SW 1271 (cell line): ENCODE measurements at regions not wholly inside any gene's neighbourhood (a gene's known extent, or its start where the extent isn't known, plus 50 kb on each side); places are given as distances from the start of the nearest gene placed in this dataset.
A peak's percentile ranks its signal among the peaks of the same experiment; 100 is the strongest.

Experiments
- DNase-seq, 2 experiments: peaks; one replicate each; lab custom pipeline; 2025; lab: John Stamatoyannopoulos, UW

DNA sequence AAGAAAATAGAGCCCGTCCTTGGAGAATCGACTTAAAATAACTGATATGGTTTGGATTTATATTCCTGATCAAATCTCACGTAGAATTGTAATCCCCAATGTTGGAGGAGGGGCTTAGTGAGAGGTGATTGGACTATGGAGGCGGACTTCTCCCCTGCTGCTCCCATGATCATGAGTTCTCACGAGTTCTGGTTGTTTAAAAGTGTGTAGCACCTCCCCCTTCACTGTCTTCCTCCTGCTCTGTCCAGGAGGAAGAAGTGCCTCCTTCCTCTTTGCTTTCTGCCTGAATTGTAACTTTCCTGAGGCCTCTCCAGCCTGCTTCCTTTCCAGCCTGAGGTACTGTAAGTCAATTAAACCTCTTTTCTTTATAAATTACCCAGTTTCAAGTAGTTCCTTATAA is 529.2 kb downstream of the HAO1 start:
- DNase-seq = no peak

DNA sequence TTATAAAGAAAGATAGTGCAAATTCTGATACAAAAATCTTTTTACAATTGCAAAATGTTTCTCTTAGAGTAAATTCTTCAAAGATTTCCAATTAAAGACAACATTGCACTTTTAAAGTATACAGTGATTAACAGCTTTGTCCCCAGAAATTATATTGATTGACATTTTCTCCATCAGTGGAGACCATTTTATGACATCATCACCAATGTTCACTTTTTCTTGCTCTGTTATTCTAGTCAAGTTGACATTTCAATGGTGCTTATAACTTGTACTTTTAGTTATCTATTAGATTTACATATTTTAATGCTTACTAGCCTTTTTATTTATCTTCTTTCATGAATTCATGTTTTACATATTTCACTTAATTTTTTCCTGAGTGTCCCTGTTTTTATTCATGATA is 524.8 kb downstream of the HAO1 start:
- DNase-seq = no peak

DNA sequence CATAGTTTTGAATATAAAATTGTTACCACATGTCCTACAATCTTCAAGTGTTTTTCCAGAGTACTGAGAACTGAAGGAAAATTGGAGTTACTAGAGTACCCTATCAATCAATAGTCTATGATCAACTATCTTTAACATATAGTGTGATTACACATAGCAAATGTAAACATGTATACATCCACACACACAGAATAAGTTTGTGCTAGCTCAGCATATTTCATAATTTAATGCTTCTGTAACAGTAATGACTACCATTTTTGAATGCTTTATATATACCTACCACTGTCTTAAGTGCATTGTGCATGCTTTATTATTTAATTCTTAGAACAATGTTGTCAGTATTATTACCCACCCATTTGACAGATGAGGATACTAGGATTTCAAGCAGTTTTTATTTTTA is 523.9 kb downstream of the HAO1 start:
- DNase-seq = no peak

DNA sequence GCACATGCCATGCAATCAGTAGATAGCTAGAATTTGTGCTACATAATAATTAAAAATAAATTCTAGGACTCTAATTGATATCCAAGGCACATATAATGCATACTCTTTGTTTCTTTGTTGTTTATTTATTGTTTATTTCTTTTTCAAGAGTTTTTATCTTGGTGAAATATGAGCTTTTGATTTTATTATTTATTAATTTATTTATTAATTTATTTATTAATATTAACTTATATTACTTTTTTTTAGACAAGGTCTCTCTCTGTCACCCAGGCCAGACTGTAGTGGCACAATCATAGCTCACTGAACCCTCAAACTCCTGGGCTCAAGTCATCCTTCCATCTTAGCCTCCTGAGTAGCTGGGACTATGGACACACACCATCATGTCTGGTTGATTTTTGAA is 519.9 kb downstream of the HAO1 start:
- no peak for DNase-seq

DNA sequence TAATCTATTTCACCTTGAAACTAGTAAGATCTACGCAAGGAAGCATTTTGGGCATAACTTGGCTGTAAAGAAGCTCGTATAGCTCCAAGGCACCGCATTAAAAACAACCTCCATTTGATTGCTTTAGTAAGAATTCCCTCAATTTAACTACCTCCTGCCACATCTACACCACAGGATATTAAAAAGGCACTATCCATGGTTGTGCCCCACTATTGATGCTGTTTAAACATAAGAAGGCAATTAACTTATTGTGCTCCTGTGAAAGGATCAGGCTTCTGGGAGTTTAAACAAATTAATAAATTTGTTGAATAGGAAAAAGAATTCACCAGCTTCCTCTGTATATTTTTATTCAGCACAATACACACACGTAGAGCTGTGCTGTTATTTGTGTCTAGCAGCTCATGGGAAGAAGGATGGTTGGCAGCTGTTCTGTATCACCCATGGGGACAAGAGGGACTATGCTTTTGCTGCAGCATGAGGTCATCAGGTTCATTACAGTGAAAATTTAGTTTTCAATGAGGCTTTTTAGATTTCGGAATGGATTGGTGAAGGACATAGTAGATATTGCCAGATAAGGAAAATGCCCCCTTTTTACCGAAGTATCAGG is 513.3 kb downstream of the HAO1 start:
- no peak for DNase-seq

DNA sequence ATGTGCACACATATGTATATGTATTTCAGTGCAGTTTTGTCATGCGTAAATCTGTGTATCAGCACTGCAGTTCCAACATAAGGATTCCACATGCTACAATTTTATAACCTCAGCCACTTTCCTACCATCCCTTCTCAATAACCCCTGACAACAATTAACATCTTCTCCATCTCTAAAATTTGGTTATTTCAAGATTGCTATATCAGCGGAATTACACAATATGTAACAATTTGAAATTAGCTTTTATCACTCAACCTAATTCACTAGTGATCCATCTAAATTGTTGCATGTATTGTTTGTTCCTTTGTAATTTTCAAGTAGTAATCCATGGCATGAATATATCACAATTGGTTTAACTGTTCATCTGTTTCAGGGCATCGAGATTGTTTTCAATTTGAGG is 511.3 kb downstream of the HAO1 start:
- DNase-seq = no peak

DNA sequence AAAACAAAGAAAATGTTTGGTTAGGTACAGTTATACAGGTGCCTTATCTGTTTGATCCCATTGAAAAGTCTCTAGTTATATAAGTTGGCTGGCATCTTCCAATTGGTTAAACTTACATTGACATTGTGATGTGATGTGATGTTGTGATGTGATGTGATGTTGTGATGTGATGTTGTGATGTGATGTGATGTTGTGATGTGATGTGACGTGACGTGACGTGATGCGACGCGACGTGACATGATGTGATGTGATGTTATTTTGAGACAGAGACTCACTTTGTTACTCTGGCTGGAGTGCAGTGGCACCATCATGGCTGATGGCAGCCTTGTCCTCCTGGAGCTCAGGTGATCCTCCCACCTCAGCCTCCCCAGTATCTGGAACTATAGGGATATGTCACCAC is 507.6 kb downstream of the HAO1 start:
- no peak for DNase-seq

DNA sequence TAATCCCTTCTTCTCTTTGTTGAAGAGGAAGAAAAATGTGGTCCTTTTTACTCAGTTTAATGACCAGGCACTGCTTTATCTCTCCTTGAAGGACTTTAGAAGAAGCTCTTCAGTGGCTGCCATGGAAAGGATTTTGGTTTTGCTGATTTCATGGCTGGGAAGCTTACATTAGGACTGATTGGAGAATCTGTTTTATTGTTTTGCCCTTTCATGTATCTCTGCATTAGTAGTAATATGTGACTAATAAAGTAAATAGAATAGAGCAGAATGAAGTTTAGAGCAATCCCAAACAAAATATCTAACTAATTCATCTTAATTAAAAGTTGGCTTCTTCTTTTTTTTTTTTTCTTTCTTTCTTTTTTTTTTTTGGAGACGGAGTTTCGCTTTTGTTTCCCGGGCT is 502.9 kb downstream of the HAO1 start:
- no peak for DNase-seq

DNA sequence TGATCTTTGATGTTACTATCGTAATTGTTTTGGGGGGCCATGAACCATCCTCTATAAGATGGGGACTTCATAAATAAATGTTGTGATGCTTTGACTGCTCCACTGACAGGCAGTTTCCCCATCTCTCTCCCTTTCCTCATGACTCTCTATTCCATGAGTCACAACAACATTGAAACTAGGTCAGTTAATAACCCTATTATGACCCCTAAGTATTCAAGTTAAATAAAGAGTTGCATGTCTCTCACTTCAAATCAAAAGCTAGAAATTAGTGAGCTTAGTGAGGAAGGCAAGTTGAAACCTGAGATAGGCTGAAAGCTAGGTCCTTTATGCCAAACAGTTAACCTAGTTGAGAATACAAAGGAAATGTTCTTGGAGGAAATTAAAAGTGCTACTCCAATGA is 491.0 kb downstream of the HAO1 start:
- no peak for DNase-seq

DNA sequence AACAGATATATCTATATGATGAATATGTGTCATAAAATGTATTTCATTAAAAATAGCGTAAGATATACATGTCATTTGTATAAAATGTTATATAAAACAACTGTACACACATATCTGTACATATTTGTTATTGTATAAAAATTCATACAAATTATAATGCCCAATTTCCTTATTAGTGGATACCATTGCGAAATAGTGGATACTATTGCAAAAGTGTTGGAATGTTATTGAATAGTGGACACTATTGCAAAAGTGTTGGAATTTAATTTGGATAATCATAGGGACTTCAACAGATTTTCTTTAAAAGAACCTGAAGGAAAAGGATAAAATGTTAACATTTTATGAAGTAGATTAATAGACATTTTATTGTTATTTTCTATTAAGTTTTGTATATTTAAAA is 487.4 kb downstream of the HAO1 start:
- no peak for DNase-seq

DNA sequence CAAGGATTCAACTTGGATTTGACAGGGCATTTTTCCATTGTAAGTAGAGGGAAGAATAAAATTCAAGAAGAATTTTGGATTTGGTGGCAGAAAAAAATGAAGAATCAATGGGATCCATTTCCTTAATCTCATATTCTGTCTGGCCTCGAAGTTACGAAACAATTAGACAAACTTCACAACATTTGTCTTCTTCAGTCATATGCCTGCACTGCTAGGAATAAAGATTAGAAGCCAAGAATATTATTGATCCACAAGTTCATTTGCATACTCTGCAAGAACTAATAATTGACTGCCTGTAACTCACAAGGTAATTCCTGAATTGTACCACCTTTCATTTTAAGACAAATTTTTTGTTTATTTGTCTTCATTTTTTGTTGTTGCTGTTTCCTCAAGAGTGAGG is 486.2 kb downstream of the HAO1 start:
- DNase-seq = no peak

DNA sequence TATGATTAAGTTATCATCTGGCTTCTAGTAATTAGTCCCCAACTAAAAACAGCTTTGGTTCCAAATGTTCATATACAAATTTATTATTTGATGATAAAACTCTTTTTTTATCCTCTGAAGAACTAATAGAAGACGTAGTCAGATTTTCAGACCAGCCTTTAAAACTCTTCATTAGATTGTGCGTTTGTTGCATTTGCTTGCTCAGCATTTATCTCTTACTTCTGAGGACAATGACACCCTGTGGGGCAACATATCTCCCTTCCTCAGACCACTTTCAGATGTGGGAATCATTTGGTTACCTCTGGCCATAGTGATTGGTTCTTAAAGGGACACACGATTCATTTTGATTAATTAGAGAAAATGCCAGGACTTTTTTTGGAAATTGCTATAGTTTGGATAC is 481.8 kb downstream of the HAO1 start:
- DNase-seq = no peak

DNA sequence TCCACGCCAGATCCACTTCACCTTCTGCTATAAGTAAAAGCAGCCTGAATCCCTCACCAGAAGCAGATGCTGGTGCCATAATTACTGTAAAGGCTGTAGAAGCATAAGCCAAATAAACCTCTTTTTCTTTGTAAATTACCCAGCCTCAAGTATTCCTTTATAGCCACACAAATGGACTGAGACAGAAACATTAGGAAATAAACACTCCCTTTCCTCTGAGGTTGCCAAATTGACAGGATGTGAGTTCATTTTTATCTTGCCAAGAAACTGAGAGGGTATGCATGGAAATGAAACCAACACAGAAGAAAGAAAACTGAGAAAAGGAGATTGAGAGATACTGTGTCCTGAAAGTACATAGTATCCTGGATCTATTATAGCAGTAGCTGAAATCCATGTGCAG is 481.2 kb downstream of the HAO1 start:
- no peak for DNase-seq

DNA sequence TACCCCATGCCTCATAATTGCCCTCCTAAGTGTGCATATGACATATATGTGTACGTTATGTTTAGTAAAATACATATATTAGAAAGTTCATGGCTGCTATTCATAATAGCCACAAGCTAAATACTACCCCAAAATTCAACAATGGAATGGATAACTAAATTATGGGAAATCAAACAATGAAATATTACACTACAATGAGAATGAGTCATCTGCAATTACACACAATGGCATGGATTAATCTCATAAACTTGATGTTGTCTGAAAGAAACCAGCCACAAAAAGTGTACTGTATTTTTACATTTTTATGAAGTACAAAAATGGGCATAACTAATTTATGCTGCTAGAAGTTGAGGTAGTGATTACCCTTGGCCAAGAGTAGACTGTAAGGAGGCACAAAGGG is 477.0 kb downstream of the HAO1 start:
- no peak for DNase-seq

DNA sequence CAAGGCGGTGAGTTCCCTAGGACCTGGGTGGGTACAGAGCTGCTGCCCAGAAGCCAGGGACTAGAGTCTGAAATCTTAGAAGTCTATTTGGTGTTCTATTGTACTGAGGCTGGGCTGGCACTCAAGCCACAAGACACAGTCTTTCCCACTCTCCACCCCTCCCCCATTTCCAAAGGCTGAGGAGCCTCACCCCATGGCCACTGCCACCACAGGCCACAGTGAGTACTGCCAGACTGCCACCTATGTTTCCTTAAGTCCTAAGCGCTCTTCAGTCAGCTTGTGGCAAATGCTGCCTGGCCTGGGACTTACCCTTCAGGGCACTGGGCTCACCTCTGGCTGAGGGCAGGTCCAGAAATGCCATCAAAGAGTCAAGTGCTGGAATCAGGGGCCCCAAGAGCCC is 469.3 kb downstream of the HAO1 start:
- no peak for DNase-seq

DNA sequence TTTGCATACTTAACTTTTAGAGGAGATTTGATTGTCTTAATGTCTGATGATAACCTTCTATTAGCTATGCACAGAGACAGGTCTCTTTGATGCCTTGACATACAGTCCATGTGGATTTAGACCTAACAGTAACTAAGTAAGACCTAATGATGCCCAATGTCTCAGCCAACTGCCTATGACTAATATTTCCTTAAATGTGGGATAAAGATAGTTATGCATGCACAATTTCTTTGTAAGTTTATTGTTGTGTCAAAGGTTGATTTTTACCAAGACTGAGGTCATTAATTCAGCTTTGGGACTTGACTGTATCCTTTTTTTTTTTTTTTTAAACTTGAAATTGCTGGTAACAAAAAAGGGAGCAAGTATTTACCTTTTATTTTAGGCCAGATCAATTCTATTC is 450.0 kb downstream of the HAO1 start:
- DNase-seq = no peak

DNA sequence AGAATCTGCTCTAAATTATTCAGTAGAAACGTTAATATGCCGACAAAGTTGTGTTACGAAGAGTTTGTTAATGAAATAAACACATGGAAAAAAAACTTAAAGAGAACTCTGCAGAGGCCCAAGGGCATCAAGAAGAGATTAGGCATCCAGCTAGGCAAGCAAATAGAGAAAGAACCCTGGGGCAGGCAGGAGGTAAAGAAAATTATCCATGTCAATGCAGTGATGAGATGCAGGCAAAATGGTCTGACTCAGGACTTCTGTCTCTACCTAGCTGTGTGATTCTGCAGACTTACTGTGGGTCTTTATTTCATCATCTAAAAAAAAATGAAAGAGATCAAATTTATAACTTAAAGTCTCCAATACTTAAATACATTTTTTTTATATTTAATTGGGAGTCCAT is 448.0 kb downstream of the HAO1 start:
- no peak for DNase-seq

DNA sequence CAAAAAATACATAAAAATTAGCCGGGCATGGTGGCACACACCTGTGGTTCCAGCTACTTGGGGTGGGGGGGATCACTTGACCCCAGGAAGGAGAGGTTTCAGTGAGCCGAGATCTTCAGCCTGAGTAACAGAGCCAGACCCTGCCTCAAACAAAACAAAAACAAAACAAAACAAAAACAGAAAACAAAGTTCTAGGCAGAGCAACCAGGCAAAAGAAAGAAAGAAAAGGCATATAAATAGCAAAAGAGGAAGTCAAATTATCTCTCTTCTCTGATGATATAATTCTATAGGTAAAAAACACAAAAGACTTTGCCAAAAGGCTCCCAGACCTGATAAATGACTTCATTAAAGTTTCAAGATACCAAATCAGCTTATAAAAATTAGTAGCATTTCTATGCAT is 446.9 kb downstream of the HAO1 start:
- no peak for DNase-seq

DNA sequence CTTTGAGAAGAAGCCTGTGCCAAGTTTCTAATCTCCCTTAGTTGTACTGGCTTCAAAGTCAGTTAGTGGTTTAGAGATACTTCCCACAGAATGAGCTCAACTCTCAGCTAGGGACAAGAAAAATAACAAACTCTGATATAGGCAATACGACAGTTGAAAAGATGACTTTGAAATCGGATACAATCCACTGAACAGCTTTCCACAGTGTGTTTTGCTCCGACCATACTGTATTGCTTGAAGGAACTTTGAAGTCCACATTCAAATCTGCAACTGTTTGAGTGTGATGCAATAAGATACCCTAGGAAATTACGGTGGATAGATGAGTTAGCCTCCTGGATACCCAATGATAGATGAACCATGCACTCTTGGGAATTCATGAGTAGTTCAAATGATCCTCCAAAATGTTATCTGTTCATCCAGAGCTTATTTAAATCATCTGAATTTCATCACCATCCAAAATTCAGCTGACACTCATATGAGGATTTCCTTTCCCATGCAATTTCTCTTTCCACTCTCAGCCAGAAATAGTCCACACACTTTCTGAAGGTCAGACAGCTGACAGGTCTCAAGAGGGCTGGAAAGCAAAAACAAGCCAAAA is 443.8 kb downstream of the HAO1 start:
- no peak for DNase-seq

DNA sequence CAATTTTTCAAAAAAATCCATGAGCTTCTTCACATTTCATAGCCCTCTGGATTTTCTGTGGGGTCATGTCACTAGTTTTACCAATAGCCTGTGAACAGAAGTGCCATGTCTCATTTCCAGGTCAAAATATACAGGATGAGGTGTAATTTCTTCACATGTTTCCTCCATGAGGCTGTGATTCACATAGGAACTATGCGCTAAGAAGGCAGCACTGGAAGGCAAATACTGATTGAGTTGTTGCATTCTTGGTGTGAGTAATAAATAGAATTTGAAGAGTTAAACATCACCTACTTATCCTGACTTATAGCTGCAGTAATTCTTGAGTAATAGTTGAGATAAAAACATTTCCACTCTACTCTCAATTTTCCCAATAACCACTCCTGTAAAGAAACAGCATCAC is 442.3 kb downstream of the HAO1 start:
- peak; percentile 64 to 81 for DNase-seq

DNA sequence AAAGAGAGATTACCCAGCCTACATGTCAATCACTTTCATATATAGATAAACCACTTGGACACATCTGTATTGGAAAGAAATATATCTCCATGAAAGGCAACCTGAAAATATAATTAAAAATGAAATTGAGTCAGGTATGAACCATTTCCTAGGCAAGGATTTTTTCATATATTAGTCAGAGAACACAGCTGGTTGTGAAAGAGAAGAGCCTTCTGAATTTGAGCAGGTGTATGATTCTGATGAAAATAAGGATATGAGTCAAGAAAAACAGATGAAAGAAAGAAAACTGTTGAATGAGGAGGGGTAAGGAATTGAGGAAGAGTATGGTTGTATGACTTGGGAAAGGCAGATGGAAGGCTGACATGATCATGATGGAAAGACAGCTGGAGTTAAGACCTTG is 441.1 kb downstream of the HAO1 start:
- DNase-seq = peak in 1 of 2 experiments; percentile 30

DNA sequence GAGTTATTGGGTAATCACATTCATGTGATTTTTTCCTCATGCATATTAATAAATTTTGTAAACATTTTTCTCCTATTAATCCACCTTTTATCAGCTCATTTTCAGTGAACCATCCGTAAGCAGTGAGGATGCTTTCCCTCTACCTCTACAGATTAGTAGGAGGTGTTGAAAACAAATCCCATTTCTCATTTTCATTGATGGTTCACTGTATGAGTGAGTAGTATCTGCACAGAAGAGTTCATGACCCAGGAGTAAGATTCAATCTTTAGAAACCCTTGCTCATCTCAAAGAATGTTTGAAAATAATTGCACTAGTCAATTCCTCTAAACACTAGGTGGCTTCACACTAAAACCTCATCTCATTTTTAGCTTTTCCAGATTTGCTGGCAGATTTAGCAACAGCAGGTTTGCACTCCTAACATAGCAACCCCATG is 440.0 kb downstream of the HAO1 start:
- no peak for DNase-seq

DNA sequence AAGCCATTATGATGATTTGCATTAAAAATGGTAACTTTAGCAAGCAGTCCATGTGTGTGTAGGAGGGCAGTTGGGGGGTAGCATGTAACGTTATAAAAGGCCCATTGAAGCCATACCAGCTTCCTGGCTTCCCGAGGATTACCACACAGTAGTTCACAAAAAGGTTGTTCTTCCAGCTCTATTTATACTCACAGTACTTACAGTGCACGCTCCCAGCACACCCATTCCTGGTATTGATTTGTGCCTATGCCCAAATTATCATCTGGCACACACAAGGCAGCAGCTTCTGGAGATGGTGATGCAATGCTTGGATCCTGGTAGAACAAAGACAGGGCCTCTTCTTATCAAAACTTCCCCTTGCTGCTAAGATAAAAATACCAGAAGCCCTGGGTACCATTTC is 436.8 kb downstream of the HAO1 start:
- no peak for DNase-seq

DNA sequence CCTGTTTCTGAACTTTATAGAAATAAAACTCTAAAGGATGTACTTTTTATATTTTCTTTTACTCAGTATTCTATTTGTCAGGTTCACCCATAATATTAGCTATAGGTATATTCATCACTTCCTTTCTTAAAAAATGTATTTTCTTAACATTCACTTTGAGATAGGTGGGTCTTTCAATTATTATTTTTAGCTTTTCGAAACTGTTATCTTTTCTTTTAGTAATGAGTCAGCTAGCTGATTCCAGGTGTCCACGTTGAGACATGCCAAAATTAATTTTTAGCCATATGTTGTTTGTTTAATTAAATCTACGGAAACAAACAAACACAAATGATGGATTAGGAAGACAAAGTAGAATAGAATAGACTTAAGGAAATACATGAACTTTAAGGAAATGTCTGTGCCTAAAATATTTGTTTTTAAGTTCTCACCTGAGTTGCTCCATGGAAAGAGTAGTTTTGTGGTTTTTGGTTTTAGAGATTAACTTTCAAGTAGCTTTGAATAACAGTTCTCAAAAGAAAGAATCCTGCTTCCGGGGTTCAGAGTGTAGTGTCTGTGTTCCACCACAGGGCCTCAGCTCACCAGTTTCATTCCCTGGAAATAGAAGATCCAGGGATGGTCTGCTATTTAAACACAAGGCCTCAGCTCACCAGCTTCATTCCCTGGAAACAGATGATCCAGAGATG is 435.0 kb downstream of the HAO1 start:
- no peak for DNase-seq
